ENCODE measurements at regions not wholly inside any gene's neighbourhood (a gene's known extent, or its start where the extent isn't known, plus 50 kb on each side); places are given as distances from the start of the nearest gene placed in this dataset.

DNA sequence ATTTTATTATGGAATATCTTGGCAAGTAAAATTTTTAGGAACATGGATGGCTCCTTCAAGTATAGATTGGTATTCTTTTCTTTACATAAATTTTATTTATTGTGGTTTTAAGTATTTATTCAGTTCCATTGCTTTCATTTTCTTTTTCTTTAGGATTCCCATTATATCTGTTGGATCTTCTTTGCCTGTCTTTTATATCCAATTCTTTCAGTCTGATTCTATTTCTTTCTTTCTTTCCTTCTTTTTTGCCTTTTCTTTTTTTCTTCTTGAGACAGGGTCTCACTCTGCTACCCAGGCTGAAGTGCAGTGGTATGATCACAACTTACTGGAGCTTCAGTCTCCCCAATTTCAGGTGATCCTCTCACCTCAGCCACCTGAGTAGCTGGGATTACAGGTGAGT, 74.2 kb upstream of the GLI3 start:
- dilution Hi-C loops (cut with MboI; ENCODE audit: extremely low pct_ligation_motif_present, low sequenced_read_pairs) = no loop called here

DNA sequence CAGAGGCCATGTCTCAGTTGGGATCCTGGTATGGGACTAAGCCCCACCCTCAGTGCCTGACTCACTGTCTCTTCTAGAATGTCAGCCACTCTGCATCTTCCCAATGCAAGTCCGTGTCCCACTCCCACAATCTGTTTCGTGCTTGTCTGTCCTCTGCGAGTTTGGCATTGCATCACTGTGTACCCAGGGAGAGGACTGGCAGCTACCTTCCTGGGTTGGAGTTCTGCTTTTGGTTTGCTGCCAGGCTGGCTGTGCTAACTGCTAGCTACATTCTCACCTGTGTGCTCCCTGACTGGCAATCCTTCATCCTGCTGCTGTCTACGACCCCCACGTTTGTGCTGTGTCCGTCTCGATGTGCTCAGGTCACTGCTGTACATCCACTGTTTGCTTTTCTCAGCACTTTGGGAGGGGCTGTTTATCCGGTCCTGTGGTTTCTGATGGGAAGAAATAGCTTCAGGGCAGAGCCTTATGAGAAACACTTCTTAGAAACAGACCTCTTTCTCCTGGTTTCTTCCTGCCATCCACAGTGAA, 56.0 kb upstream of the GLI3 start:
- H3K4me1 ChIP-seq (ENCODE audit: control insufficient read depth, extremely low read depth, insufficient read depth, low read length) = no peaks in the 10 kb centered on the region
- TF ChIP-seq POLR2A (IDR thresholded peaks at IDR 0.05; ENCODE audit: low read depth, low read length) (no peak), JUN (IDR thresholded peaks at IDR 0.05; ENCODE audit: borderline replicate concordance, insufficient read depth, insufficient read length, low read depth) (no peak), GATA2 (IDR thresholded peaks at IDR 0.05; ENCODE audit: insufficient read depth, insufficient read length, low read depth, low read length) (no peak), MYC (IDR thresholded peaks at IDR 0.05; ENCODE audit: low read depth, low read length) (no peak)
- TF ChIP-seq, protein P1, sequence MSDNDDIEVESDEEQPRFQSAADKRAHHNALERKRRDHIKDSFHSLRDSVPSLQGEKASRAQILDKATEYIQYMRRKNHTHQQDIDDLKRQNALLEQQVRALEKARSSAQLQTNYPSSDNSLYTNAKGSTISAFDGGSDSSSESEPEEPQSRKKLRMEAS (IDR thresholded peaks at IDR 0.05; ENCODE audit: insufficient read depth, insufficient read length) = no peak
- no peak overlapping the region for H3K4me2 ChIP-seq (ENCODE audit: insufficient read depth, low read length)
- no peak overlapping the region for H3K9ac ChIP-seq (replicated peaks; ENCODE audit: extremely low read depth, insufficient read depth, low read length)
- intact Hi-C loops (cut with micrococcal nuclease) (no loop called here), dilution Hi-C loops (cut with MboI; ENCODE audit: extremely low pct_ligation_motif_present, low sequenced_read_pairs) (no loop called here)
- no TSS peak for BruUV-seq (replicated peaks)
- no peaks in the 10 kb centered on the region for H3K36me3 ChIP-seq (ENCODE audit: control insufficient read depth in 2 of 2, extremely low read depth in 1 of 2, insufficient read depth in 2 of 2, low read length in 2 of 2)
- no peak overlapping the region for H2AFZ ChIP-seq (ENCODE audit: low read depth, low read length)
- no peak overlapping the region for H3K4me3 ChIP-seq (replicated peaks in 1 of 3; ENCODE audit: insufficient read depth in 1 of 3, low read depth in 1 of 3, low read length in 3 of 3)
- ChIA-PET POLR2A (no interaction called here), CTCF (no interaction called here)
- H4K20me1 ChIP-seq (replicated peaks; ENCODE audit: control insufficient read depth, extremely low read depth, insufficient read depth, low read length) = no peaks in the 10 kb centered on the region
- H3K9me3 ChIP-seq (replicated peaks; ENCODE audit: control insufficient read depth, insufficient read depth, low read length) = no peaks in the 10 kb centered on the region
- H3K27ac ChIP-seq (ENCODE audit: insufficient read depth, low read depth, low read length) = no peak overlapping the region
- no peaks in the 10 kb centered on the region for H3K9me1 ChIP-seq (replicated peaks; ENCODE audit: control insufficient read depth, extremely low read depth, insufficient read depth, low read length)
- peaks cover 1 to 7% of the 10 kb centered on the region in 2 experiments for H3K27me3 ChIP-seq (ENCODE audit: control insufficient read depth in 2 of 2, insufficient read depth in 2 of 2, low read length in 2 of 2)
- no peak for FAIRE-seq
- DNase-seq (ENCODE audit: low read depth, low spot score) = no peak
- no peaks in the 10 kb centered on the region for H3K79me2 ChIP-seq (ENCODE audit: control insufficient read depth, insufficient read depth, low read length)

More for the DNA sequence above, 74.2 kb upstream of the GLI3 start:
- Histone ChIP-seq H2AFZ (ENCODE audit: low read depth, low read length) (no peak overlapping the region), H4K20me1 (replicated peaks; ENCODE audit: control insufficient read depth, extremely low read depth, insufficient read depth, low read length) (no peaks in the 10 kb centered on the region), H3K9me3 (replicated peaks; ENCODE audit: control insufficient read depth, insufficient read depth, low read length) (no peaks in the 10 kb centered on the region), H3K9me1 (replicated peaks; ENCODE audit: control insufficient read depth, extremely low read depth, insufficient read depth, low read length) (no peaks in the 10 kb centered on the region), H3K9ac (replicated peaks; ENCODE audit: extremely low read depth, insufficient read depth, low read length) (no peak overlapping the region), H3K4me1 (ENCODE audit: control insufficient read depth, extremely low read depth, insufficient read depth, low read length) (peaks cover 2% of the 10 kb centered on the region), H3K4me2 (ENCODE audit: insufficient read depth, low read length) (no peak overlapping the region), H3K79me2 (ENCODE audit: control insufficient read depth, insufficient read depth, low read length) (no peaks in the 10 kb centered on the region), H3K36me3 (ENCODE audit: control insufficient read depth in 2 of 2, extremely low read depth in 1 of 2, insufficient read depth in 2 of 2, low read length in 2 of 2) (no peaks in the 10 kb centered on the region), H3K4me3 (replicated peaks in 1 of 3; ENCODE audit: insufficient read depth in 1 of 3, low read depth in 1 of 3, low read length in 3 of 3) (no peak overlapping the region), H3K27me3 (ENCODE audit: control insufficient read depth in 2 of 2, insufficient read depth in 2 of 2, low read length in 2 of 2) (peaks cover 6 to 31% of the 10 kb centered on the region in 2 experiments), H3K27ac (ENCODE audit: insufficient read depth, low read depth, low read length) (no peak overlapping the region)
- CTCF ChIA-PET = no interaction called here
- intact Hi-C loops (cut with micrococcal nuclease) = no loop called here
- TF ChIP-seq POLR2AphosphoS5 (IDR thresholded peaks at IDR 0.05; ENCODE audit: insufficient read depth, low read depth, low read length) (no peak), MYC (IDR thresholded peaks at IDR 0.05; ENCODE audit: low read depth, low read length) (no peak)
- no peak for FAIRE-seq
- BruUV-seq (replicated peaks) = no TSS peak
- DNase-seq (ENCODE audit: low read depth, low spot score) = no peak
- POLR2A ChIA-PET = no interaction called here
